Parathyroid adenoma (tissue), 2 donors: ENCODE measurements at regions not wholly inside any gene's neighbourhood (a gene's known extent, or its start where the extent isn't known, plus 50 kb on each side); places are given as distances from the start of the nearest gene placed in this dataset.

Source experiments
- H2AFZ ChIP-seq: fragments of 300-600 bp; sonication (generic); one replicate; pipeline ENCODE4 v1.7.0; 2017; ENCODE audit warnings: antibody characterized with exemption, mild to moderate bottlenecking
- H3K27ac ChIP-seq: fragments of 300-600 bp; sonication (generic); one replicate; pipeline ENCODE4 v1.7.0; 2017
- H3K27me3 ChIP-seq: fragments of 300-600 bp; sonication (generic); one replicate; pipeline ENCODE4 v1.7.0; 2017; ENCODE audit warnings: low read length; ENCODE audit not compliant: control insufficient read depth, insufficient read depth
- H3K36me3 ChIP-seq: fragments of 300-600 bp; sonication (generic); one replicate; pipeline ENCODE4 v1.7.0; 2017; ENCODE audit warnings: low read length; ENCODE audit not compliant: control insufficient read depth, insufficient read depth
- H3K4me1 ChIP-seq: fragments of 300-600 bp; sonication (generic); one replicate; pipeline ENCODE4 v1.7.0; 2017; ENCODE audit warnings: control low read depth
- H3K4me2 ChIP-seq: fragments of 300-600 bp; sonication (generic); one replicate; pipeline ENCODE4 v1.7.0; 2017; ENCODE audit warnings: low read length
- H3K4me3 ChIP-seq: fragments of 300-600 bp; sonication (generic); one replicate; pipeline ENCODE4 v1.7.0; 2017; ENCODE audit warnings: low read depth, low read length
- H3K79me2 ChIP-seq: fragments of 300-600 bp; sonication (generic); one replicate; pipeline ENCODE4 v1.7.0; 2017; ENCODE audit warnings: control low read depth
- H3K9ac ChIP-seq: fragments of 300-600 bp; sonication (generic); one replicate; pipeline ENCODE4 v1.7.0; 2017; ENCODE audit warnings: mild to moderate bottlenecking
- H3K9me3 ChIP-seq: fragments of 300-600 bp; sonication (generic); one replicate; pipeline ENCODE4 v1.7.0; 2017; ENCODE audit warnings: low read length; ENCODE audit not compliant: control insufficient read depth
- TF ChIP-seq, protein P1 (sequence below): fragments of 300-600 bp; sonication (generic); IDR thresholded peaks from one replicate; pipeline ENCODE4 v1.7.0; 2017; ENCODE audit warnings: antibody characterized with exemption, mild to moderate bottlenecking
- donor health status: primary hyperparathyroidism.

- H3K4me2 ChIP-seq: no peak overlapping the region
- no peak overlapping the region for H2AFZ ChIP-seq
- H3K9ac ChIP-seq: no peak overlapping the region
- H3K9me3 ChIP-seq: no peaks in the 10 kb centered on the region
- no peak overlapping the region for H3K27ac ChIP-seq
- H3K79me2 ChIP-seq: no peaks in the 10 kb centered on the region
- TF ChIP-seq, protein P1, sequence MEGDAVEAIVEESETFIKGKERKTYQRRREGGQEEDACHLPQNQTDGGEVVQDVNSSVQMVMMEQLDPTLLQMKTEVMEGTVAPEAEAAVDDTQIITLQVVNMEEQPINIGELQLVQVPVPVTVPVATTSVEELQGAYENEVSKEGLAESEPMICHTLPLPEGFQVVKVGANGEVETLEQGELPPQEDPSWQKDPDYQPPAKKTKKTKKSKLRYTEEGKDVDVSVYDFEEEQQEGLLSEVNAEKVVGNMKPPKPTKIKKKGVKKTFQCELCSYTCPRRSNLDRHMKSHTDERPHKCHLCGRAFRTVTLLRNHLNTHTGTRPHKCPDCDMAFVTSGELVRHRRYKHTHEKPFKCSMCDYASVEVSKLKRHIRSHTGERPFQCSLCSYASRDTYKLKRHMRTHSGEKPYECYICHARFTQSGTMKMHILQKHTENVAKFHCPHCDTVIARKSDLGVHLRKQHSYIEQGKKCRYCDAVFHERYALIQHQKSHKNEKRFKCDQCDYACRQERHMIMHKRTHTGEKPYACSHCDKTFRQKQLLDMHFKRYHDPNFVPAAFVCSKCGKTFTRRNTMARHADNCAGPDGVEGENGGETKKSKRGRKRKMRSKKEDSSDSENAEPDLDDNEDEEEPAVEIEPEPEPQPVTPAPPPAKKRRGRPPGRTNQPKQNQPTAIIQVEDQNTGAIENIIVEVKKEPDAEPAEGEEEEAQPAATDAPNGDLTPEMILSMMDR: no peak
- H3K27me3 ChIP-seq: no peaks in the 10 kb centered on the region
- no peaks in the 10 kb centered on the region for H3K4me1 ChIP-seq
- H3K4me3 ChIP-seq: no peak overlapping the region
- H3K36me3 ChIP-seq: no peaks in the 10 kb centered on the region
Measured at GRCh38 chr1:95924684-95925083, 690.7 kb downstream of the RWDD3 start.

- no peak overlapping the region for H2AFZ ChIP-seq
- TF ChIP-seq, protein P1: no peak
Measured at GRCh38 chr1:95926331-95926730, 692.3 kb downstream of the RWDD3 start.

DNA sequence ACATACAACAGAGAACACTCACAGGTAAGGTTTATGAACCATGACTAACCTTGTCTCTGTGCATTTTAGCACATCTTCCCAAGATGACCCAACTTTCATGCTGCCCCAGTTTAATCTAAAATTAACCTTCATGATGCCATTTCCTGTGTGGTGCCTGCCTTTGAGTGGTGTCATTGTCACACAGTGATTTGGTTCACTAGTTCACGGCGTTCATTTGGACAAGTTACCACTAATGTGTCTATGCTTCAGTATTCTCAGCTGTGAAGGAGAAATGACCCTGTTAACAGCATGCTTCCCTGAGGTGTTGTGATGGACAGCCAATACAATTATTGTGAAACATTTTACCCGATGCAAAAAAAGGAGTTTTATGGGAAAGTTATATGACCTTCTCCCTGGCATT is 693.1 kb downstream of the RWDD3 start:
- no peaks in the 10 kb centered on the region for H3K79me2 ChIP-seq
- no peaks in the 10 kb centered on the region for H3K4me1 ChIP-seq
- no peaks in the 10 kb centered on the region for H3K9me3 ChIP-seq
- no peak overlapping the region for H3K9ac ChIP-seq
- H3K4me3 ChIP-seq: no peak overlapping the region
- no peak overlapping the region for H3K27ac ChIP-seq
- TF ChIP-seq, protein P1: no peak
- no peak overlapping the region for H3K4me2 ChIP-seq
- no peak overlapping the region for H2AFZ ChIP-seq
- H3K27me3 ChIP-seq: no peaks in the 10 kb centered on the region
- H3K36me3 ChIP-seq: no peaks in the 10 kb centered on the region

More at GRCh38 chr1:95926331-95926730, 692.3 kb downstream of the RWDD3 start:
- Histone ChIP-seq H3K9me3 (no peaks in the 10 kb centered on the region), H3K4me2 (no peak overlapping the region), H3K4me3 (no peak overlapping the region), H3K4me1 (no peaks in the 10 kb centered on the region), H3K9ac (no peak overlapping the region), H3K27ac (no peak overlapping the region), H3K27me3 (no peaks in the 10 kb centered on the region), H3K79me2 (no peaks in the 10 kb centered on the region), H3K36me3 (no peaks in the 10 kb centered on the region)

DNA sequence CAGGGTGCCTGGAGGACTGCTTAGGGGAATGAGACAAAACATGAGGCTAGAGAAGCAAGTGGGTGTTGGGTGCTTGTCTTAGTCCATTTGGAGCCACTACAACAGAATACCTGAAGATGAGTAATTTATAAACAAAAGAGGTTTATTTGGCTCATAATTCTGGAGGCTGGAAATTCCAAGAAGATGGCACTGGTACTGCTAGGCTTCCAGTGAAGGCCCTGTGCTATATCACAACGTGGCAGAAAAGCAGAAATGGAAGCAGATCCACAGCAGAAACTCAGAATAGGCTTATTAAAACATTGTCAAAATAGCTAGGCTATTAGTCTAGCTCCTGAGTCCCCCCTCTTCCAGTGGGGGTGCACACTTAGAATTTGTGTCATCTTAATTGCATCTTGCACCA is 701.7 kb downstream of the RWDD3 start:
- Histone ChIP-seq H3K4me3 (no peak overlapping the region), H2AFZ (no peak overlapping the region), H3K27ac (no peak overlapping the region), H3K27me3 (no peaks in the 10 kb centered on the region), H3K79me2 (no peaks in the 10 kb centered on the region), H3K9me3 (no peaks in the 10 kb centered on the region), H3K4me1 (no peaks in the 10 kb centered on the region), H3K9ac (no peak overlapping the region), H3K4me2 (no peak overlapping the region), H3K36me3 (no peaks in the 10 kb centered on the region)
- TF ChIP-seq, protein P1: no peak

GRCh38 chr1:95941121-95941798 is 707.2 kb downstream of the RWDD3 start:
- Histone ChIP-seq H3K27me3 (no peaks in the 10 kb centered on the region), H3K4me3 (no peak overlapping the region)

More at GRCh38 chr1:95941121-95941798, 707.2 kb downstream of the RWDD3 start:
- TF ChIP-seq, protein P1: no peak
- Histone ChIP-seq H3K9me3 (no peaks in the 10 kb centered on the region), H3K4me1 (no peaks in the 10 kb centered on the region), H3K9ac (no peak overlapping the region), H3K79me2 (no peaks in the 10 kb centered on the region), H3K27ac (no peak overlapping the region), H3K36me3 (no peaks in the 10 kb centered on the region), H3K4me2 (no peak overlapping the region), H2AFZ (no peak overlapping the region)
